ENCODE measurements at regions not wholly inside any gene's neighbourhood (a gene's known extent, or its start where the extent isn't known, plus 50 kb on each side); places are given as distances from the start of the nearest gene placed in this dataset.

DNA sequence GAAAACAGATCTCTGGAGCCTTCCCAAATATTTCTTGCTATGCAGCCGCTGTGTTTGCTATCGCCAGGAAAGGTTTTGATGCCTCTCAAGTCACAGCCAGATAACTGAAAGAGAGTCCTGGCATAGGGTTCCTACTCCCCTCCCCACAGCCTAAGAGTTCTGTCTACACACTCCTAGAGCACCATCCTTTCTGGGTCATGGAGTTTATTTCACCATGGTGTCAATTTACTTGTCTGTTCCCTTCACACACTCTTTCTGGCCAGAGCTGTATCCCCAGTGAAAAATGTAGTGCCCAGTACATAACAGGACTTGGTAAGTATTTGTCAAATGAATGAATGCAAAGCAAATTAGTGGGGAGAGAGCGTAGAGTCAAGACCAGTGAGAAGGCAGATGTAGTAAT, 185.3 kb downstream of the HAUS1 start:
- H3K36me3 ChIP-seq, result no peaks in the 10 kb centered on the region

DNA sequence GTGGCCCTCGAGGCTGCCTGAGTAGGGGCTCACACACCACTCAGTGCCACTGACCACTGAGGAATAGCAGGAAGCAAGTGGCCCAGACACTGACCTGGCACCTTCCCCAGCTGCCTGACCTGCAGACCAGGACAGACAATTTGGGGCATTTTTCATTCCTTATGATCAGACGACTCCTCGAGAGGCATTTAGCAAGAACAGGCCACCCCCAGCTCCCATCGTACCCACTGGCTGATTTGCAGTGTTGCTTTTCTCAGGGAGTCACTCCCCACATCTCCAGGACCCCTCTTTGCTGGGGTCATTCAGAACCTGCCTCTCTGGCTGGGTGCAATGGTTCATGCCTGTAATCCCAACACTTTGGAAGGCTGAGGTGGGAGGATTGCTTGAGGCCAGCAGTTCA, 185.7 kb downstream of the HAUS1 start:
- DNase-seq, result no peak
- no peak overlapping the region for H3K4me3 ChIP-seq
- no peaks in the 10 kb centered on the region; the same call in 1 of the 2 replicates for H3K4me1 ChIP-seq
- H3K36me3 ChIP-seq, result no peaks in the 10 kb centered on the region
- H3K9me3 ChIP-seq (replicated peaks), result no peaks in the 10 kb centered on the region
- H3K27ac ChIP-seq, result no peak overlapping the region
- H3K27me3 ChIP-seq, result no peaks in the 10 kb centered on the region

More for the DNA sequence above, 185.3 kb downstream of the HAUS1 start:
- no peaks in the 10 kb centered on the region for H3K9me3 ChIP-seq (replicated peaks)
- H3K4me1 ChIP-seq, result no peaks in the 10 kb centered on the region; the same call in 1 of the 2 replicates
- H3K27me3 ChIP-seq, result no peaks in the 10 kb centered on the region
- no peak for DNase-seq
- H3K27ac ChIP-seq, result no peak overlapping the region
- H3K4me3 ChIP-seq, result no peak overlapping the region

DNA sequence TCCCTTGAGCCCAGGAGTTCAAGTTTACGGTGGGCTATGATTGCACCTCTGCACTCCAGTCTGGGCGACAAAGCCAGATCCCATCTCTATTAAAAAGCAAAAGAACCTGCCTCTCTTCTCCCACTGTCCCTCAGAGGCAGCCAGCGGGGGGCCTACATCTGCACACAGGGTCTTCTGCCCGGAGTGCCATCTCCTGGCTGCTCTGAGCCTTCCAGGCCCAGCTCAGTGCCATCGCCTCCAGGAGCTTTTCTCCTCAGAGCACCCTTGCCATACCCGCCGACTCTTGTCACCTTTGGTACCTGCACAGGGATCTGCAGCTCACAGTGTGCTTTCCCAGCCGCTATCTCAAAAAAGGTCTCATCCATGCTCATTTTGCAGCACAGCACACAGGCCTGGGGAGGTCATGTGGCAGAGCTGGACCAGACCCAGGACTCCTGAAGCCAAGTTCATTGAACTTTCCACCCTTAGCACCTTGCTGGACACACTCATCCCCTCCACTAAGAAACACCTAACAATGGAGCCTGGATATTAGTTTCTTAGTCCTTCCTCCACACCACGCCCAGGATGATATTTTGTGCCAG, 186.3 kb downstream of the HAUS1 start:
- no peak overlapping the region for H3K4me3 ChIP-seq
- H3K27ac ChIP-seq, result no peak overlapping the region
- no peaks in the 10 kb centered on the region for H3K27me3 ChIP-seq
- no peaks in the 10 kb centered on the region for H3K9me3 ChIP-seq (replicated peaks)
- DNase-seq, result no peak
- H3K36me3 ChIP-seq, result no peaks in the 10 kb centered on the region
- no peaks in the 10 kb centered on the region; the same call in 1 of the 2 replicates for H3K4me1 ChIP-seq

DNA sequence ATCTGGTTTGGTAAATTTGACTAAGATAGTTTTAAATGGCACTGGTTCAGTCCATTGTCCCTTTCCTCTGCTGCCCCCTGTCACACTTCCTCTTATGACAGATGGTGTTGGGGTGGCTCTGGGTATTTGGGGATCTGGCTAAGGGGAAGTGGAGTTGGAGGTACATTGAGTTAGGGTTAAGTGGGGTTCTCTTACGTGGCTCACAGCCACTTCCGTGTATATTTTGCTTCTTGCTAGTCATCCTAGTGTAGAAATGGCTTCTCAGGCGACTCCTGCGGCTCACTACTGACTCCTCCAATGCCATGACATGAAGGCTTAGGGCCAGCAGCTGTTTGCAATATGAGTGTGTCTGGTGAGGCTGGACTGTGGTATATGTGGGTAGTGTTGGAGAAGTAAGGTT, 187.0 kb downstream of the HAUS1 start:
- Histone ChIP-seq H3K27me3 (no peaks in the 10 kb centered on the region), H3K9me3 (replicated peaks) (no peaks in the 10 kb centered on the region), H3K4me1 (no peaks in the 10 kb centered on the region; the same call in 1 of the 2 replicates), H3K27ac (no peak overlapping the region), H3K4me3 (no peak overlapping the region), H3K36me3 (no peaks in the 10 kb centered on the region)
- no peak for DNase-seq

DNA sequence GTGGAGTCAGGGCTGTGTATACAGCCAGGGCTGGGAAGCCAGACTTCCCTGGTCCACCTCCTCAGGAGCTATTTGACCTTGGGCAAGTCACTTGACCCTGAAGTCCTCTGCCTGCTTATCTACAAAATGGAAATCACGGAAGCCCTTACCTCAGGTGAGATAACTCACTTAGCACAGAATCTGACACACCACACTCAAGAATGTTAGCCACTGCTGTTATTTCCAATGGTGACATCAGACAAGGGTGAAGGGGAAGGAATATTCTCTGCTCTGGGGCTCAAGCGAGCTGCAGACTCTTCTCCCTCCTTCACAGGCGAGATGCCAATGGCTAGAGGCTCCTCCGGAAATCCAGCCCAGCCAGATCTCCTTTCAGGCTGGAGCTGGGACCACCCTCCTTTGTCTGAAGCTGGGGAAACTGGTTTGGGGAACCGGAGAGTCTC, 189.6 kb downstream of the HAUS1 start:
- peak in 1 of 2 experiments; percentile 41 for DNase-seq
- H3K4me3 ChIP-seq, result no peak overlapping the region
- no peak overlapping the region for H3K27ac ChIP-seq
- H3K9me3 ChIP-seq (replicated peaks), result no peaks in the 10 kb centered on the region
- H3K4me1 ChIP-seq, result peaks cover 8% of the 10 kb centered on the region
- no peaks in the 10 kb centered on the region for H3K27me3 ChIP-seq
- no peaks in the 10 kb centered on the region for H3K36me3 ChIP-seq

DNA sequence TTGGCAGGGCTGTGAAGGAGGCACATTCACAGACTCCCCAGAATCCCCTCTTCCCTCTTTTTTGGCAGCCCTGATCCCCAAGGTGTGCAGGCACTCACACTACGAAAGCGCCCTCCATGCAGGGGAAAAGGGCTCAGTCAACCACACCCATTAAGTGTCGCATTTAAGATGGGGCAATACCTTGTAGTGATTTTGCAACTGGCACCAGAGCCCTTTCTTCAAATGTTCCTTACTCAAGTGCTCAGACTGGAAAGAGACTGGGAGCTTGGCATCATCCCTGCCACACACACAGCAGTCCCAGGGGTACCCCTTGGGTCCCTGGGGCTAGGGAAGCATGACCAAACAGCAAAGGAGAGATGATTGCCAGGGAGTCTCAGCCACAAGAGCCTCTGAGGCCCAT, 190.1 kb downstream of the HAUS1 start:
- H3K27me3 ChIP-seq, result no peaks in the 10 kb centered on the region
- no peaks in the 10 kb centered on the region for H3K9me3 ChIP-seq (replicated peaks)
- no peak overlapping the region for H3K27ac ChIP-seq
- H3K4me3 ChIP-seq, result no peak overlapping the region
- H3K36me3 ChIP-seq, result no peaks in the 10 kb centered on the region
- no peak for DNase-seq
- H3K4me1 ChIP-seq, result peaks cover 8% of the 10 kb centered on the region

DNA sequence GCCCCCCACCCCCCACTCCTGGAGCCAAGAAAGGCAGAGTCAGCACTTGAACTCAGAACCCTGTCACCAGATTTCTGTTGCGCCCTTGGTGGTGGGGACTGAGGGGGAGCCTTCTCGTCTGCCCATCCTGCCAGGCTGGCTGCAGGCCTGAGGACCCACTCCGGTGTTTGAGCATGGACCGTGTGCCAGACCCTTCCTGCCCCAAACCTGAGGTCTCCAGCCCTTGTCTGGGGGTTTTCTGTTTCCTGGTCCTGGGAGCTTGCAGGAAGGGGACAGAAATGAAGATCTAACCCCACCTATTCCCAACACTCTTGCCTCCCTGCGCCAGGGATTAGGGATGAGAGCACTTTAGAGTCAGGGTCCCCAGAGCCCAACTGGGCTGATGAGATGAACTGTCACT, 190.6 kb downstream of the HAUS1 start:
- H3K27ac ChIP-seq, result no peak overlapping the region
- no peaks in the 10 kb centered on the region for H3K9me3 ChIP-seq (replicated peaks)
- no peak for DNase-seq
- H3K4me1 ChIP-seq, result peaks cover 8% of the 10 kb centered on the region
- no peak overlapping the region for H3K4me3 ChIP-seq
- H3K36me3 ChIP-seq, result no peaks in the 10 kb centered on the region
- H3K27me3 ChIP-seq, result no peaks in the 10 kb centered on the region

DNA sequence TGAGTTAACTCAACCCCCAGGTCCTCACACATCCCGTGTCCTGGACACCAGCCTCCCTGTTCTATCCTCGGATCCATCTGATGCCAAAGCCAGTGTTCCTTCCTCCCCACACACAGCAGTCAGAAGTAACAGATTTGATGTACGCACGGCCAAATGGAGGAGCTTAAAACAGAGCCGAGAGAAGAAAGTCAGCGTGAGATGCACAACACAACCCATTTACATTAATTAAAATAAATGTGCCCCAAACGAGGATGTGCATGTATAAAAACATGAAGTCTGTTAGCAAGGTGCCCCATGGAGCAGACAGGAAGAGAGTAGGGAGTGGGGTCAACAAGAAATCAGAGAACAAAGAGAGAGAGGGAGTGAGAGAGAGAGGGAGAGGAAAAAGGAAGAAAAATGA, 191.2 kb downstream of the HAUS1 start:
- Histone ChIP-seq H3K4me3 (no peak overlapping the region), H3K27me3 (no peaks in the 10 kb centered on the region), H3K36me3 (no peaks in the 10 kb centered on the region), H3K4me1 (peaks cover 8% of the 10 kb centered on the region), H3K9me3 (replicated peaks) (no peaks in the 10 kb centered on the region), H3K27ac (no peak overlapping the region)
- DNase-seq, result no peak

DNA sequence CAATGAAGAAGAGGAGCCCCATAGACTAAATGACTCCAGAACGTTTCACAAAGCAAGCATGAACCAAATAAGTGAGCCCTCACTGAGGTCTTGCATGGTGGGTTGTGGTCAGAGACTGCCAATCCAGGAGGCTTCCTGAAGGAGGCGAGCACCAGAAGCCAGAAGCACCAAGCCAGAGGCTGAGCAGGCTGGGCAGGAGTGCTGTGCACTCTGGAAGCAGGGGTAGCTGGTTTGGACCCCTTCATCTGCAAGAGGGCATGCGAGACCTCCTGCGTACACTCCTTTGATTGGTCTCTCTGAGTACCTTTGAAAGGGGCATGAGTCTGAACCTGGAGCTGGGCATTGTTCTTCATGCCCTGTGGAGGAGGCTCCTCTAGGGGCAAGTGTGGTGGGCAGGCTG, 192.5 kb downstream of the HAUS1 start:
- no peak for DNase-seq
- H3K36me3 ChIP-seq, result no peaks in the 10 kb centered on the region
- H3K27ac ChIP-seq, result no peak overlapping the region
- H3K4me3 ChIP-seq, result no peak overlapping the region
- peaks cover 8% of the 10 kb centered on the region for H3K4me1 ChIP-seq
- H3K9me3 ChIP-seq (replicated peaks), result no peaks in the 10 kb centered on the region
- no peaks in the 10 kb centered on the region for H3K27me3 ChIP-seq

DNA sequence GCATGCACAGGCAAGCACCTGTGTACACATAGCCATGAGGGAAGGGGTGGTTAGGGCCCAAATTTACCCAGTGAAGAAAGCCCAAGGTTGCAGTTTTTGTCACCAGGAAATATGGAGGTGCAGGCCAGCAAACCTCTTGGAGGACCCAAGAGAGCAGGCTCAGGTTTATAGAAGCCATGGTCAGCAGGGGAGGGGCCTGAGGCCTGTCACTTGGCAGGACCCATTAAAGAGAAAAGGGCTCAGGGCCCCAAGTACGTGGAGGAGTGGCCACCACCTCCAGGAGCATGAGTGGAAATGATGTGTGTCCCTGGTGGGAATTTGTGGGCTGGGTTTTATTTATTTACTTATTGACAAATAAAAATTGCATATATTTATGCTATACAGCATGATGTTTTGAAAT, 192.9 kb downstream of the HAUS1 start:
- Histone ChIP-seq H3K9me3 (replicated peaks) (no peaks in the 10 kb centered on the region), H3K4me3 (no peak overlapping the region), H3K36me3 (no peaks in the 10 kb centered on the region), H3K27me3 (no peaks in the 10 kb centered on the region), H3K27ac (no peak overlapping the region), H3K4me1 (peaks cover 8% of the 10 kb centered on the region)
- no peak for DNase-seq

DNA sequence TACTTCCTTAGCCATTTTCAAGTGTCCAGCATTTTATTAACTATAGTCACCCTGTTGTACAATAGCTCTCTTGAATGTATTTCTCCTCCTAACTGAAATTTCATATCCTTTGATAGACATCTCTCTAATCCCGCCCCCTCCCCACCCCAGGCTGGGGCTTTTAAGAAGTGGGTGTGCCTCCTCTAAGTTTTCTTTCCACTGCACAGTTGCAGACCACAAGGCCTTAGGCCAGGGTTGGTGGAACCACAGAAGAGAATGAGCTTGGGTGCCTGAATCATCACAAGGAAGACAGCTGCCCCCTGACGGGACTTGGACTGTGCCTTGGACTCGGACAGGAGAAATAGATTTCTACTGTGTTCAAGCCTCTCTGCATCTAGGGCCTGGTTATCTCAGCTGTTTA, 193.4 kb downstream of the HAUS1 start:
- no peaks in the 10 kb centered on the region for H3K27me3 ChIP-seq
- H3K4me1 ChIP-seq, result peaks cover 8% of the 10 kb centered on the region
- no peaks in the 10 kb centered on the region for H3K36me3 ChIP-seq
- no peak overlapping the region for H3K27ac ChIP-seq
- peak; percentile 19 to 45 for DNase-seq
- no peak overlapping the region for H3K4me3 ChIP-seq
- no peaks in the 10 kb centered on the region for H3K9me3 ChIP-seq (replicated peaks)

DNA sequence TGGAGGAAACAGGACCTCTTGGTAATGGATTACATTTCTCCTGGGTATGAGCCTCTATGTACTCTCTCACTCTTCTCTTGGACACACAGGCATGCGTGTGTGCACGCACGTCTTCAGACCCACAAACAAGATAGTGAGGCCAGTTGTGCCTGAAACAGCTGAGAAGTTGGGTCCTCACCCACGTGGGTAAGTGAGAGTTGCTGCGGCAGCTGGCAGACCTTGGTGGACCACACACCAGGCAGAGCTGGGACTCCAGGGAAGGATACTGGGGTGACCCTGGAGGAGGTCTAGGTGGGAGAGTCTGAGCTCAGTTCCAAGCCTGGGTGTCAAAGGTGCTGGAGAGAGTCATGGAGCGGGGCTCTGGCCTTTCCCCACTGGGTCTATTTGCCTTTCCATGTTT, 194.3 kb downstream of the HAUS1 start:
- H3K4me3 ChIP-seq, result no peak overlapping the region
- no peaks in the 10 kb centered on the region for H3K9me3 ChIP-seq (replicated peaks)
- H3K27ac ChIP-seq, result no peak overlapping the region
- H3K27me3 ChIP-seq, result no peaks in the 10 kb centered on the region
- peak; percentile 37 to 54 for DNase-seq
- no peaks in the 10 kb centered on the region for H3K36me3 ChIP-seq
- H3K4me1 ChIP-seq, result peaks cover 11% of the 10 kb centered on the region

DNA sequence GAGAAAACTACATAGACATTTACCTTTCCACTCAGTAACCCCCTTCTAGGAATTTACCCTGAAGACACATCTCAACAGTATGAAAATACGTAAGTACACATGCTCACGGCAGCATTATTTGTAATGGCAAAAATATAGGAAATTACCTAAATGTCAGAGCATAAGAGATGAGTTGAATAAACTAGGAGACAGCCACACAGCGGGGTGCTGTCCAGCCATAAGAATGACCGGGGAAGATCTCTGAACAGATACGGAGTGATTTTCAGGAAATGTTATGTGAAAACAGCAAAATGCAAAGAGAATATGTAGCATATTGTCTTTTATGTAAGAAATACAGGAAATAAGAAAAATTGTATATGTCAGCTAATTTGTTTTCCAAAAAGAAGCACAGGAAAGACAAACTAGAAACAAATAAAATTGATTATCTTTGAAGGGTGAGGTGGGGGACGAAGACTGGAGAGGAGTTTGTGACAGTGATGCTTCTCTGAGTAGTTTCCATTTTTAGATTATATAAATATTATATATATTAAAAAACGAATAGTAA, 195.4 kb downstream of the HAUS1 start:
- no peaks in the 10 kb centered on the region for H3K9me3 ChIP-seq (replicated peaks)
- no peak overlapping the region for H3K27ac ChIP-seq
- no peaks in the 10 kb centered on the region for H3K27me3 ChIP-seq
- no peaks in the 10 kb centered on the region for H3K36me3 ChIP-seq
- DNase-seq, result no peak
- H3K4me1 ChIP-seq, result peaks cover 11% of the 10 kb centered on the region
- no peak overlapping the region for H3K4me3 ChIP-seq

DNA sequence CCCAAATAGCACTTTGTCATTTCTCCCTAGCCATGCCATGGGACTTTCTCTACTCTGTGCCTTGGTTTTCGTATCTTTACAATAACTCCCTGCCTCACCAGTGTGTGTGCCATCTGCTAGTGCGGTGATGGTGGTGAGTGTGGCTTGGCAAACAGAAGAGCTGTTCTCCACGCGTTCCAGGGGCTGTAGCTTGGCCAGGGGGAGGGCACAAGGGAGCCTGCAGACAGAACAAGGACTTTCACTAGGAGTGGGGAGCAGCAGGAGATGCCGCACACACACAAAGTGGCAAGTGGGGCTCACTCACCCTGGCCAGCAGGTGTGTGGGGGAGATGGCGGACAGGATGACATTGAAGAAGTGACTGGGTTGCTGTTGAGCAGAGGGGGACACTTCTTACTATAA, 196.9 kb downstream of the HAUS1 start:
- no peak for DNase-seq
- no peak overlapping the region for H3K27ac ChIP-seq
- H3K4me3 ChIP-seq, result no peak overlapping the region
- H3K4me1 ChIP-seq, result peaks cover 11% of the 10 kb centered on the region
- no peaks in the 10 kb centered on the region for H3K36me3 ChIP-seq
- no peaks in the 10 kb centered on the region for H3K9me3 ChIP-seq (replicated peaks)
- H3K27me3 ChIP-seq, result no peaks in the 10 kb centered on the region

DNA sequence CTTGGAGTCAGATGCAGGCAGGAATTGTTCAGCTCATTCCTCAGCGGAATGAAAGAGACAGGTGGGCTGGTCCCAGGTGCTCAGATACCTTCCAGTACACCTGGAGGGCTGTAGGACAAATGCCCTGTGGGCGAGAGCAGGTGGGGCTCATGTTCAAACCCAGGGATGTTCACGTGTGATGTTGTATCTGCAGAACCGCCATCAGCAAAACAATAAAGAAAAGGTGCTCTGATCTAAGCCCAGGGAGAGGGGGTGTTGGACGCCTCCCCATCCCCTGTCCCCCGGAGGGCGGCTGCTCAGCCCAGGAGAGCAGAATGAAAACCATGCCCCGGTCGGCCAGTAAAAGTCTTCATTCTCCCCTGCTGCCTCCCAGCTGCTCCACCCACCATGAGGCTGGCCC, 197.4 kb downstream of the HAUS1 start:
- no peaks in the 10 kb centered on the region for H3K27me3 ChIP-seq
- peaks cover 11% of the 10 kb centered on the region for H3K4me1 ChIP-seq
- H3K27ac ChIP-seq, result no peak overlapping the region
- no peaks in the 10 kb centered on the region for H3K9me3 ChIP-seq (replicated peaks)
- DNase-seq, result no peak
- H3K36me3 ChIP-seq, result no peaks in the 10 kb centered on the region
- H3K4me3 ChIP-seq, result no peak overlapping the region

All from SJCRH30 (cell line).